MM.1S (cell line): ENCODE measurements at regions not wholly inside any gene's neighbourhood (a gene's known extent, or its start where the extent isn't known, plus 50 kb on each side); places are given as distances from the start of the nearest gene placed in this dataset.

Experiments used
- DNase-seq: peaks from one replicate; pipeline ENCODE4 v3.0.0-alpha.2; 2015
- H2AFZ ChIP-seq: fragments of 300-600 bp; sonication (generic); 2 replicates; pipeline ENCODE4 v1.6.0; 2016; ENCODE audit warnings: antibody characterized with exemption, low read length
- H3F3A ChIP-seq: fragments of 300-600 bp; sonication (generic); 2 replicates; pipeline ENCODE4 v1.6.1; 2016; ENCODE audit warnings: mild to moderate bottlenecking, antibody characterized with exemption, low read length, moderate library complexity, mixed read lengths; ENCODE audit not compliant: insufficient read depth
- H3K27ac ChIP-seq: fragments of 300-600 bp; sonication (generic); 2 replicates; pipeline ENCODE4 v1.5.1; 2016; ENCODE audit warnings: mild to moderate bottlenecking, low read length
- H3K27me3 ChIP-seq: fragments of 300-600 bp; sonication (generic); replicated peaks from 2 replicates; pipeline ENCODE4 v1.6.0; 2016; ENCODE audit warnings: low read length; ENCODE audit not compliant: insufficient read depth
- H3K36me3 ChIP-seq: fragments of 300-600 bp; sonication (generic); replicated peaks from 2 replicates; pipeline ENCODE4 v1.6.1; 2016; ENCODE audit warnings: mild to moderate bottlenecking, low read length, mixed read lengths; ENCODE audit not compliant: insufficient read depth
- H3K4me1 ChIP-seq: fragments of 300-600 bp; sonication (generic); 2 replicates; pipeline ENCODE4 v1.6.1; 2016; ENCODE audit warnings: low read length, mixed read lengths
- H3K4me2 ChIP-seq: fragments of 300-600 bp; sonication (generic); 2 replicates; pipeline ENCODE4 v1.6.0; 2016; ENCODE audit warnings: low read depth, low read length
- H3K4me3 ChIP-seq: fragments of 300-600 bp; sonication (generic); 2 replicates; pipeline ENCODE4 v1.5.1; 2016; ENCODE audit warnings: low read length, mixed read lengths
- H3K79me2 ChIP-seq: fragments of 300-600 bp; sonication (generic); 2 replicates; pipeline ENCODE4 v1.6.1; 2016; ENCODE audit warnings: mixed run types, low read length, mixed read lengths
- H3K9ac ChIP-seq: fragments of 300-600 bp; sonication (generic); 2 replicates; pipeline ENCODE4 v1.6.1; 2016; ENCODE audit warnings: low read length, mixed read lengths
- H3K9me2 ChIP-seq: fragments of 300-600 bp; sonication (generic); replicated peaks from 2 replicates; pipeline ENCODE4 v1.6.1; 2016; ENCODE audit warnings: mild to moderate bottlenecking, low read length, mixed read lengths; ENCODE audit not compliant: insufficient read depth
- H3K9me3 ChIP-seq: fragments of 300-600 bp; sonication (generic); replicated peaks from 2 replicates; pipeline ENCODE4 v1.6.1; 2016; ENCODE audit warnings: mild to moderate bottlenecking, low read length, mixed read lengths; ENCODE audit not compliant: insufficient read depth
- H4K20me1 ChIP-seq: fragments of 300-600 bp; sonication (generic); 2 replicates; pipeline ENCODE4 v1.6.1; 2016; ENCODE audit warnings: mild to moderate bottlenecking, low read length, moderate library complexity, mixed read lengths; ENCODE audit not compliant: insufficient read depth
- CTCF ChIP-seq: fragments of 300-600 bp; sonication (generic); IDR thresholded peaks from 2 replicates; pipeline ENCODE4 v1.5.1; 2016; ENCODE audit warnings: antibody characterized with exemption, low read length, mixed read lengths
- EZH2 ChIP-seq: fragments of 300-600 bp; sonication (generic); optimal IDR thresholded peaks from 2 replicates; pipeline ENCODE3; 2017; ENCODE audit warnings: low read depth, mild to moderate bottlenecking, antibody characterized with exemption, low read length, mixed read lengths
- EZH2phosphoT487 ChIP-seq: fragments of 300-600 bp; sonication (generic); IDR thresholded peaks from 2 replicates; pipeline ENCODE4 v1.6.1; 2018; ENCODE audit warnings: antibody characterized with exemption, low read length

- Histone ChIP-seq H3K4me3 (no peak overlapping the region), H3K4me2 (no peak overlapping the region), H3K9me3 (no peaks in the 10 kb centered on the region), H3F3A (no peaks in the 10 kb centered on the region), H3K9me2 (no peaks in the 10 kb centered on the region), H3K9ac (no peak overlapping the region), H3K27ac (no peak overlapping the region), H3K79me2 (no peaks in the 10 kb centered on the region), H3K36me3 (no peaks in the 10 kb centered on the region), H2AFZ (no peak overlapping the region), H3K27me3 (no peaks in the 10 kb centered on the region), H3K4me1 (no peaks in the 10 kb centered on the region), H4K20me1 (no peaks in the 10 kb centered on the region)
- TF ChIP-seq CTCF = no peak
- TF ChIP-seq EZH2 = no peak
- TF ChIP-seq EZH2phosphoT487 = no peak
- DNase-seq = no peak
Observed at GRCh38 chr1:60747353-60747752, 335.0 kb upstream of the NFIA start.

- H3K36me3 ChIP-seq = no peaks in the 10 kb centered on the region
- H3K9me3 ChIP-seq = no peaks in the 10 kb centered on the region
- H2AFZ ChIP-seq = no peak overlapping the region
- no peaks in the 10 kb centered on the region for H3K4me1 ChIP-seq
- H4K20me1 ChIP-seq = no peaks in the 10 kb centered on the region
- no peak overlapping the region for H3K4me3 ChIP-seq
- TF ChIP-seq CTCF (no peak), EZH2phosphoT487 (no peak), EZH2 (no peak)
- H3K27me3 ChIP-seq = no peaks in the 10 kb centered on the region
- H3F3A ChIP-seq = no peaks in the 10 kb centered on the region
- H3K4me2 ChIP-seq = no peak overlapping the region
- H3K27ac ChIP-seq = no peak overlapping the region
- H3K9me2 ChIP-seq = no peaks in the 10 kb centered on the region
- H3K79me2 ChIP-seq = no peaks in the 10 kb centered on the region
- no peak overlapping the region for H3K9ac ChIP-seq
- DNase-seq = no peak
Observed at GRCh38 chr1:60746278-60746791, 336.0 kb upstream of the NFIA start.

- Histone ChIP-seq H3K36me3 (no peaks in the 10 kb centered on the region), H3F3A (no peaks in the 10 kb centered on the region), H3K4me2 (no peak overlapping the region), H3K9ac (no peak overlapping the region), H3K4me3 (no peak overlapping the region), H3K79me2 (no peaks in the 10 kb centered on the region), H3K9me3 (no peaks in the 10 kb centered on the region), H2AFZ (no peak overlapping the region), H3K4me1 (no peaks in the 10 kb centered on the region), H4K20me1 (no peaks in the 10 kb centered on the region), H3K27ac (no peak overlapping the region), H3K9me2 (no peaks in the 10 kb centered on the region), H3K27me3 (no peaks in the 10 kb centered on the region)
- no peak for TF ChIP-seq EZH2phosphoT487
- TF ChIP-seq CTCF = no peak
- no peak for TF ChIP-seq EZH2
- no peak for DNase-seq
Observed at GRCh38 chr1:60745484-60745883, 336.9 kb upstream of the NFIA start.
